ENCODE measurements at regions not wholly inside any gene's neighbourhood (a gene's known extent, or its start where the extent isn't known, plus 50 kb on each side); places are given as distances from the start of the nearest gene placed in this dataset.

- no peaks in the 10 kb centered on the region for H3K9me3 ChIP-seq (ENCODE audit: low read depth, low read length)
- H3K36me3 ChIP-seq (ENCODE audit: insufficient read depth, low read length), result no peaks in the 10 kb centered on the region
- H4K20me1 ChIP-seq (ENCODE audit: insufficient read depth, low read length), result no peaks in the 10 kb centered on the region
- H3K27me3 ChIP-seq (ENCODE audit: insufficient read depth, low read length), result no peaks in the 10 kb centered on the region
- H3K79me2 ChIP-seq (ENCODE audit: insufficient read depth, low read length), result no peaks in the 10 kb centered on the region
- DNase-seq (ENCODE audit: insufficient read length, low spot score, missing footprints), result no peak
- no peak overlapping the region for H2AFZ ChIP-seq (ENCODE audit: low read length)
- H3K27ac ChIP-seq (ENCODE audit: low read depth, low read length), result no peak overlapping the region
- H3K4me2 ChIP-seq (ENCODE audit: insufficient read depth, low read length), result no peak overlapping the region
- TF ChIP-seq CTCF (IDR thresholded peaks at IDR 0.05; ENCODE audit: extremely low read depth, low read depth, low read length), result no peak
- H3K4me3 ChIP-seq (ENCODE audit: insufficient read depth, low read length), result no peak overlapping the region
- no peaks in the 10 kb centered on the region for H3K4me1 ChIP-seq (ENCODE audit: insufficient read depth, low read length)
Measured at GRCh38 chr3:18283680-18284079, 141.5 kb downstream of the SATB1 start.

GRCh38 chr3:18282507-18282906, 142.6 kb downstream of the SATB1 start:
- Histone ChIP-seq H3K4me3 (ENCODE audit: insufficient read depth, low read length) (no peak overlapping the region), H3K36me3 (ENCODE audit: insufficient read depth, low read length) (no peaks in the 10 kb centered on the region), H4K20me1 (ENCODE audit: insufficient read depth, low read length) (no peaks in the 10 kb centered on the region), H3K4me2 (ENCODE audit: insufficient read depth, low read length) (no peak overlapping the region), H3K27me3 (ENCODE audit: insufficient read depth, low read length) (no peaks in the 10 kb centered on the region), H3K27ac (ENCODE audit: low read depth, low read length) (no peak overlapping the region), H3K4me1 (ENCODE audit: insufficient read depth, low read length) (no peaks in the 10 kb centered on the region), H3K79me2 (ENCODE audit: insufficient read depth, low read length) (no peaks in the 10 kb centered on the region), H3K9me3 (ENCODE audit: low read depth, low read length) (no peaks in the 10 kb centered on the region), H2AFZ (ENCODE audit: low read length) (no peak overlapping the region)
- TF ChIP-seq CTCF (IDR thresholded peaks at IDR 0.05; ENCODE audit: extremely low read depth, low read depth, low read length), result no peak
- no peak for DNase-seq (ENCODE audit: insufficient read length, low spot score, missing footprints)

GRCh38 chr3:18279226-18279737, 145.9 kb downstream of the SATB1 start:
- no peak for TF ChIP-seq CTCF (IDR thresholded peaks at IDR 0.05; ENCODE audit: extremely low read depth, low read depth, low read length)
- H3K79me2 ChIP-seq (ENCODE audit: insufficient read depth, low read length), result no peaks in the 10 kb centered on the region
- DNase-seq (ENCODE audit: insufficient read length, low spot score, missing footprints), result no peak
- no peaks in the 10 kb centered on the region for H3K27me3 ChIP-seq (ENCODE audit: insufficient read depth, low read length)
- H4K20me1 ChIP-seq (ENCODE audit: insufficient read depth, low read length), result no peaks in the 10 kb centered on the region
- H3K4me2 ChIP-seq (ENCODE audit: insufficient read depth, low read length), result no peak overlapping the region
- no peak overlapping the region for H3K27ac ChIP-seq (ENCODE audit: low read depth, low read length)
- H2AFZ ChIP-seq (ENCODE audit: low read length), result no peak overlapping the region
- H3K4me3 ChIP-seq (ENCODE audit: insufficient read depth, low read length), result no peak overlapping the region
- H3K9me3 ChIP-seq (ENCODE audit: low read depth, low read length), result no peaks in the 10 kb centered on the region
- H3K4me1 ChIP-seq (ENCODE audit: insufficient read depth, low read length), result no peaks in the 10 kb centered on the region
- no peaks in the 10 kb centered on the region for H3K36me3 ChIP-seq (ENCODE audit: insufficient read depth, low read length)

GRCh38 chr3:18264853-18265252, 160.3 kb downstream of the SATB1 start:
- H3K27me3 ChIP-seq (ENCODE audit: insufficient read depth, low read length), result no peaks in the 10 kb centered on the region
- no peak overlapping the region for H3K4me2 ChIP-seq (ENCODE audit: insufficient read depth, low read length)
- no peaks in the 10 kb centered on the region for H3K4me1 ChIP-seq (ENCODE audit: insufficient read depth, low read length)
- H4K20me1 ChIP-seq (ENCODE audit: insufficient read depth, low read length), result no peaks in the 10 kb centered on the region
- no peak overlapping the region for H3K27ac ChIP-seq (ENCODE audit: low read depth, low read length)
- H3K9me3 ChIP-seq (ENCODE audit: low read depth, low read length), result no peaks in the 10 kb centered on the region
- H3K79me2 ChIP-seq (ENCODE audit: insufficient read depth, low read length), result no peaks in the 10 kb centered on the region
- no peak overlapping the region for H2AFZ ChIP-seq (ENCODE audit: low read length)
- no peak for TF ChIP-seq CTCF (IDR thresholded peaks at IDR 0.05; ENCODE audit: extremely low read depth, low read depth, low read length)
- no peak overlapping the region for H3K4me3 ChIP-seq (ENCODE audit: insufficient read depth, low read length)
- no peaks in the 10 kb centered on the region for H3K36me3 ChIP-seq (ENCODE audit: insufficient read depth, low read length)
- no peak for DNase-seq (ENCODE audit: insufficient read length, low spot score, missing footprints)
